GM12872 (cell line): ENCODE measurements at regions not wholly inside any gene's neighbourhood (a gene's known extent, or its start where the extent isn't known, plus 50 kb on each side); places are given as distances from the start of the nearest gene placed in this dataset.

Source experiments
- CTCF ChIP-seq: IDR thresholded peaks from 3 replicates; pipeline ENCODE4 v1.5.1; 2011; ENCODE audit warnings: low read depth, mild to moderate bottlenecking, low read length, moderate library complexity; ENCODE audit not compliant: insufficient read depth

GRCh38 chr1:163933437-163933836, 611.7 kb downstream of the NUF2 start:
- no peak for TF ChIP-seq CTCF

- TF ChIP-seq CTCF, result no peak
Measured at GRCh38 chr1:163935738-163936374, 614.1 kb downstream of the NUF2 start.

DNA sequence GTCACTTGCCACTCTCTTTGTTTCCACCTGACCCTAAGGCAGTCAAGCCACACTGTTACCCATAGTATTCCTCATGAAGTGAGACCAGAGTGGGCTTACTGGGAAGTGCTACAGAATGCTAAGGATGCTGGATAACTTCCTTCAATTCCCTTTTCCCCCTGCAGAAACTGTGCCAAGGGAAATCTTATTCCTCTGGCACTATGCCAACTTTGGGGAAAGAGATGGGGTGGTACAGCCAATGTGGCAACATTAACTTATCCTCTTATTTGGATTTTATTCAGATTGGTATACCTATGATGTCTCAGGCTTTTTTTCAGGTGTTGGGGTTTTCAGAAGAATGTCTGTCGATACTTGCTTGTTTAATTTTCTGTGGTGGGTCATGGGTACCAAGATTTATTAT, 599.4 kb upstream of the PBX1 start:
- TF ChIP-seq CTCF, result no peak

GRCh38 chr1:163970151-163970550, 588.8 kb upstream of the PBX1 start:
- TF ChIP-seq CTCF, result no peak

DNA sequence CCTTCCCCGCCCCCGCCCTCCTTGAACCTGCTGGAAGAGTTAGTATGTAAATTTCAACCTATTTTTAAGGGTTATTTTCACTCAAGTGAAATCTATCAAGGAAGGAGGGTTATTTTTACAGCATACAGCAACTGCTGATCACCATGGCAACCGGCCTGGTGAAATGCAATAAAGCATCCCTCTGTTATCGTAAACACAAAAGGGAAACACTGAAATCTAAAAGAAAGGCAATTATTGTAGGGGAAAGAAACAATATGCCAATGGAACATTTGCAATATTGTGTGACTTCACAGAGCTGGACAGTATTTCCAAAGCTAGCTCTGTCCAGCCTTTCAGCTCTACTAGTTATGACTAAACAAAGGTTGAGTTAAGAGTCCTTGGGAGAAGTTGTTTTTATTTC, 588.3 kb upstream of the PBX1 start:
- TF ChIP-seq CTCF, result no peak

DNA sequence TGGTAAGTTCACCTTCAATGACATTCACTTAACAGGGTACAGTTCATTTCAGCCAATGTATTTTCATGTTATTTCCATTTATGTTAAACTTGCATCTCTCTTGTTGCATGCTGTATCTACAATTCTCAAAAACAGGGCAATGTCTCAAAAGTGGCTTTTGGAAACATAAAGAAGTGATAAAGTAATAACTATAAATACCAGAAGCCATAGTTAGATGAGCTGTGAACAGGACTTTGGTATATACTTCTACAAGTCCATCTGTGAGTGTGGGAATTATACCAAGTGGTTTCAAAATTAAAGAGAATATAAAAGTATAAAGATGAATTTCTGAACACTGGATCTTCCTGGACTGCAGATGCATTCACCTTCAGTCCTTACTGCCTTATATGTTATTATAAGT, 585.4 kb upstream of the PBX1 start:
- TF ChIP-seq CTCF, result no peak

- TF ChIP-seq CTCF, result no peak
Measured at GRCh38 chr1:163974120-163974519, 584.9 kb upstream of the PBX1 start.
